HG02943 (cell line): ENCODE measurements at regions not wholly inside any gene's neighbourhood (a gene's known extent, or its start where the extent isn't known, plus 50 kb on each side); places are given as distances from the start of the nearest gene placed in this dataset.

ENCODE experiments used
- ATAC-seq: cut with Tn5 transposase; IDR thresholded peaks from one replicate; pipeline ENCODE4 v1.9.1; 2021; ENCODE audit warnings: mild to moderate bottlenecking, low read depth, moderate library complexity; ENCODE audit not compliant: unreplicated experiment

DNA sequence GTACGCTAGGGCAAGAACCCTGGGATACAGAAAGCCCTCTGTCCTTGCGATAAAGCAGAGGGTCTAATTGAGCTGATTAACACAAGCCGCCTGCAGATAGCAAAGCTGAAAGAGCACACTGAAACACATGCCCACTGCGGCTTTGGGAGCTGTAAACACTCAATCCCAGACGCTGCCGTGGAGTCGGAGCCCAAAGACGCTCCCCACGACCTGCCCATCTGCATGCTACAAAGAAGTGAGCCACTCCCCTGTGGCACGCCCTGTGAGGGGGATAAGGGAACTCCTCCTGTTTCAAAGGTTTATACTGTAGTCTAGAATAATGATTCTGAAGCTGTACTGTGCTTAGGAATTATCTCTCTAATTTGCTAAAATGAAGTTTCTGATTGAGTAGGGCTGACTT is 985.6 kb upstream of the GHITM start:
- no peak for ATAC-seq

DNA sequence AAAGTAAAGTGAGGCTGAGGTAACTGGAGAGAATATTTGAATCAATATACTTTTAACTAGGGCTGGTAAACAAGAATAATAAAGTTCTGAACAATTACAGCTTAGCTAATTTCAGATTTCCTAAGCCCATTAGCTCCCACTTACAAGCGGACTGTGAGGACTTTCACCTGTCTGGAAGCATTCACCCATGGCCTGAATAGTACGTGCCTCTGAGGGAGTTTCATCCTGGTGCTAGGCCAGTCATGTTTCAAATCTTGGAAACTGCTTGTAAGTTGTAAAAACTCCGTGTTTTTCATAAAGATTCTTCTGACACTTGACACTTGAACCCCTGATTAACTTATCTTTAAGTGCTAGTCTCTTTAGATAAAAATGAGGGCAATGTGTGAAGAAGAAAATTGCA is 975.2 kb upstream of the GHITM start:
- ATAC-seq, result no peak

DNA sequence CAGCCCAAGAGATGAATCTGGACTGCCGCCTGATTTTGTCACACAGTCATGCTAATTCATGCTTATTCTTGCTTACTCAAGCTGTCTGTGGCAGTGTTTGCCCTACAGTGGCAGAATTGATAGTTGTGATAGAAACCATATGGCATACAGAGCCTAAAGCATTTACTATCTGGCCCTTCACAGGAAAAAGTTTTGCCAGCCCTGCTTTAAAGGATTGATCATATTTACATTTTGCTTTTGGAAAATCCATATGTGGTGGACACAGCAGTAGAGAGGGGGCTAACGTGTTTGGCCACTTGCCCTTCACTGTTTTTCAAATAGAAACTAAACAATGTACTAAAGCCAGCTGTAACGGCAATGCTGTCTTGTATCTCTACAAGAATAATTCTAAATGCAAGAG is 974.0 kb upstream of the GHITM start:
- ATAC-seq, result no peak

DNA sequence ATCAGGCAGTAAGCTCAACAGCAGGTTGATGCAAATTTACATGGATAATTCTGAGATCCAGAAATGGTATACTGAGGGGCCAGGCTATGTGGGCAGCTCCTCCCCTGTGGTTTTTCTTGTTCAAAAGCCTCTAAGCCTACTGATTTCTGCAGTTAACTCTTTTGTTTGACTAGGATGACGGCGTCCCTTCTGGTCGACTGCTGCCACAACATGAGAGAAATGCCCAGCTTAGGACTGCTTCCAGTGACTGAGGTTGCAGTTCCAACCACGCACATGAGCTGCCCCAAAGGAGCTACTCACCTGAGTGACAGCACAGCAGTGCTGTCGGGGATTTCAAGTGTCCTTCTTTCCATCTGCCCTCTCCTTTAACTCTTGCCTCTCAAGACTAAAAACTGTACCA is 973.0 kb upstream of the GHITM start:
- no peak for ATAC-seq

DNA sequence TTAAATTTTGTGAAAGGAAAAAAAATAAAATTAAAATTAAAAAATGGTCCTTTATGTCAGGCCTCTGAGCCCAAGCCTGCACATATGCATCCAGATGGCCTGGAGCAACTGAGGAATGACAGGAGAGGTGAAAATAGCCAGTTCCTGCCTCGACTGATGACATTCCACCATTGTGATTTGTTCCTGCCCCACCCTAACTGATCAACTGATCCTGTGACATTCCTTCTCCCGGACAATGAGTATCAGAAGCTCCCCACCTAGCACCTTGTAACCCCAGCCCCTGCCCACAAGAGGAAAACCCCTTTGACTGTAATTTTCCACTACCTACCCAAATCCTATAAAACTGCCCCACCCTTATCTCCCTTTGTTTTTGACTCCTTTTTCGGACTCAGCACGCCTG is 972.2 kb upstream of the GHITM start:
- no peak for ATAC-seq

DNA sequence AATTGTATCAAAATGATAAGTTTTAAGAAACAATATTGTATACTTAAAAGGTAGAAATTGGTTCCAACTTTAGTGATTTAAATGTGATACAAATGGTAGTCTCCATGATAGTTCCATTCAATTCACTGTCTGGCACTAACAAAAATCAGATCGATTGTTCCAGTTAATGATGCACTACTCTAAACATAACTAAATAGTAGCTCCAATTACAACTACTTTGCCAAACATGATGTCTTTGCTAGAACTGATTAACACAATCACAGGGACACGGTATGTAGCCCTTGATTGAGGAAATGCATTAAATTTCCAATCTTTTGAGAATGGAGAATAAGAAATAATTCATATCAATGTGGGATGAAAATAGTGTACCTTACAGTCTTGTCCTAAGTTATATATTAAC is 962.4 kb upstream of the GHITM start:
- no peak for ATAC-seq

DNA sequence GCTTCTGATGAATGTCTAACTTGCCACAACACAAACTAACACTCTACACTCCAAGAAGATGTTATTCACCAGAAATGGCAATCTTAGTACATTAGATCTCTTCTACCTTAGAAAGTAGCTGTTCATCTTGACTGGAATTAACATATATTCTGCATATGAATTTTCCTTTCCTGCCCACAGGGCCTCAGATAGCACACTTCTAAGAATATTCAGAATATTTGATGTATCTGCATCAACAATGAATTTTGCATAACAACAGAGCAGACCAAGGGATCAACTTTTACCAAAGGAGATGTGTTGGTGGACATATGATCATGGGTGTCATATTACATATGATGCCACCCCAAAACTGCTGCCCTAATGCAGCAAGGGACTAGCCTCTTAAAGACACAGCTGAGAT is 960.8 kb upstream of the GHITM start:
- no peak for ATAC-seq

DNA sequence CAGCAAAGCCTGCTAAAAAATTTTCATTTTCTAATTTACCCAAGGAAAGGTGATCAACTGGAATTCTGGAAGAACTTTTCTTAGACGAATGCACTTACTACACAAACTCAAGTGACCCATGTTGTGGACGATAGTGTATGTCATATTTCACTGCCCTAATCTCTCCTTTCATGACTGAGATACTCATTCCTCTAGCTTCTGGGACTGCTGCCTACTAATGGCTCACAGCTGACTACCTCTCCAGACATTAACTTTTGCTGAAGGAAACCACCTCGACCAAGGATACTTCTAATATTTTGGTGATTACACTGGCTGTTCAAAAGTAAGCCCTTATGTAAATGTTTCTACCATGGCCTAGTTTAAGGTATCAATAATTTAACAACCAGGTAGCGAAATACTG is 959.9 kb upstream of the GHITM start:
- ATAC-seq, result no peak

DNA sequence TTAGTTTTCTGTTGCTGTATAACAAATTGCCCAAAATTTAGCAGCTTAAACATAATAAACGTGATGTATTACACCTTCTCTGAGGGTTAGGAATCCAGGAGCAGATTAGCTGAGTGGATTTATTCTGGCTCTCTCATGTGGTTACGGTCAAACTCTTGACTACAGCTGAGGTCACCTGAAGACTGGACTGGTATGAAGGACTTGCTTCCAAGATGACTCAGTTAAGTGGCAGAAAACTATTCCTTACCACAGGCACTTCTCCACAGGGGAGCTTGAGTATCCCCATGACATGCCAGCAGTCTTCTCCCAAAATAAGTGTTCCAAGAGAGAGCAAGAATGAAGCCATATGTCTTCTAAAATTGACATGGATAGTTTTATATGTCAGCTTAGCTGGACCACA is 957.2 kb upstream of the GHITM start:
- ATAC-seq, result no peak

DNA sequence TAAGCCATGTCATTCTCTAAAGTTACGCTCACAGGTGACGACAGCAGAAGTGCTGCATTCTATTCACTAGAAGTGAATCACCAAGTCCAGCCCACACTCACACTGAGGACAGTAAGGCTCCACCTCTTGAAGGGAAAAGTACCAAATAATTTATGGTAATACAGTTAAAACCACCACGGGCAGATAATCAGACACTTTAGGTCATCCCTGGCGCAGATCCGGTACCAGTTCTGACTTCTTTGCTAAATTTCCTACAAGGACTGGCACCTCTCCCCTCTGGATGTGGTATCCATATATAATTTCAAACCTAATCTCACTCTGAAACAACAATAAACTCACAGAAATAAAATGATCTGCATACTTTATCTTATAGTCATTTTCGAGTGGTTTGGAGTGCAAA is 954.7 kb upstream of the GHITM start:
- ATAC-seq, result no peak

DNA sequence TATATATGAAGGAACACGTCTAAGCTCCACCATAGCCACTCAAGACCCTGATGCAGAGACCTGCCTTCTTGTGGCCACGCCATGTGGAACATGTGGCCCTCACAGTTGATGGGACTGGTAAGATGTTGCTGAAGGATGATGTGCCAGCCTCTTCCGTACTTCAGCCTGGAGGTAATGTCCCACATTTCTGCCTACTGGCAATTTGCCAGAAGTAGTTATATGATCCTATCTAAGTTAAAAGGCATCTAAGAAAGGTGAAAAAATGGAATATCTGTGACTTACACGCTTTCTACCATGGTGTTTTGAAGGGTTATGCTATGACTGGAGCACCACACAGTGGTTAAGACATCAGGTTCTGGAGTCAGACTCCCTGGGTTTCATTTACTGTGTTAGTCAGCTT is 948.7 kb upstream of the GHITM start:
- ATAC-seq, result no peak

DNA sequence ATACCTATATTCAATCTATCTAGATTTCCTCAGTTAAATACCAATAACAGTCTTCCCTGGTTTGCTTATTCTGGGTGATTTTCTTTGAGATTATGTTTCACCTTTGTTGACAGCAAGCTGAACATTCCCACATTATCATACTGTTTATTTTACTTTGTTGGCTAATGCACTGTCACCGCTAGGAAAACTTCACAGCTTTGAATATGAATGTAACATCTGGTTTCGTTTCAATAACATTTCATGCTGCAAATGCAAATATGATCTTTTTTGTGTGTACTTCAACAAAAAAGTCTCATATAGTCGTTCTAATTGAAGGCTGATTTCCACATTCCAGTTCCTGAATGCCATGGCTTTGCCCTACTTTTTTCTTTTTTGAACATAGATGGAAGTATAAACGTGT is 946.3 kb upstream of the GHITM start:
- no peak for ATAC-seq

DNA sequence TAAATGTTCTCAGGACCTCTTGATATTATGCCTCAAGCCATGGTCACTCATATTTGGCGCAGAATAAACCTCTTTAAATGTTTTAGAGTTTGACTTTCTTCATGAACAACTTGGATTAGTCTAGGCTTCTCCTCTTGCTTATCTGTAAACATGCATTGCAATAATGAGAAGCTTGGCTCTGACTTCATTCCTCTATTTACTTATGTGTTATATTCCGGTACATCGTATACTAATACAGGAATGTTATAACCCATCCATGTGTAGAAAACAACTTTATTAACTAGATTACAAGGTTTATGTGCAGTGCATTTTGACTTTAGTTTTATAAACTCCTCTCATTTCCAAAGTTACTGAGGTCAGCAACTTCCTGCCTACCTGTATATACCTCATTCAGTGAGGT is 944.3 kb upstream of the GHITM start:
- no peak for ATAC-seq

DNA sequence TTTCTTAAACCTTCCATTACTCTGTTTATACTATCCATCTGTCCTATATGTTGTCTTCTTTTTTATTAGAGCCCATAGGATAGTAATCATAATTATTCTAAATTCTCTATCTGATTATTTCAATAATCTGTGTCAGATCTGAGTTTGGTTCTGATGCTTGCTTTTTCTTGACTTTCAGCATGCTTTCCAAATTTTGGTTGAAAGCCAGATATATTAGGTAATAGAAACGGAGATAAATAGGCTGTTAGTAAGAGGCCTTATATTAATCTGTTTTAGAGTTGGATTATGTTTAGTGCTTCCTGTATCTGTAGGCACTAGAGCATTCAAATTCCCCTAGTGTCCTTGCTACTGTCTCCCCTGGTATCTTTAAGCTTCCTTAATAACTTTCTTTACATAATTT is 939.9 kb upstream of the GHITM start:
- ATAC-seq, result no peak

DNA sequence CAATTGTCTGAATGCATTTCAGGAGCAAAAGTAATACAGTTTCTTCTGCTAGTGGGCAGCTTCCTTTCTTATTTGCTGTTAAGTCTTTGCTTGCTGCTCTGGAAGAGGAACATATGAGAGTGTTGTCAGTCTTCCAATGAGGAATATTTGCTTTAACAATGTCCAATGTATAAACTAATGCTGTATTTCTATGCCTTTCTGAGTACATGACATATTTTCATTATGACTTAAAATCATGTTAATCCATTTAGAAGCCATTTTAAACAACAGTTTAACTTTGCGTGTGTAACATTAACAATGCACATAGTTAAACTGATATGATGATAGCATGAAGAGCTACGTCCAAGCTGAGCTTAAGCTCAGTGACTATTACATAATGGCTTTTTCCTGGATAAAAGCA is 933.4 kb upstream of the GHITM start:
- no peak for ATAC-seq

DNA sequence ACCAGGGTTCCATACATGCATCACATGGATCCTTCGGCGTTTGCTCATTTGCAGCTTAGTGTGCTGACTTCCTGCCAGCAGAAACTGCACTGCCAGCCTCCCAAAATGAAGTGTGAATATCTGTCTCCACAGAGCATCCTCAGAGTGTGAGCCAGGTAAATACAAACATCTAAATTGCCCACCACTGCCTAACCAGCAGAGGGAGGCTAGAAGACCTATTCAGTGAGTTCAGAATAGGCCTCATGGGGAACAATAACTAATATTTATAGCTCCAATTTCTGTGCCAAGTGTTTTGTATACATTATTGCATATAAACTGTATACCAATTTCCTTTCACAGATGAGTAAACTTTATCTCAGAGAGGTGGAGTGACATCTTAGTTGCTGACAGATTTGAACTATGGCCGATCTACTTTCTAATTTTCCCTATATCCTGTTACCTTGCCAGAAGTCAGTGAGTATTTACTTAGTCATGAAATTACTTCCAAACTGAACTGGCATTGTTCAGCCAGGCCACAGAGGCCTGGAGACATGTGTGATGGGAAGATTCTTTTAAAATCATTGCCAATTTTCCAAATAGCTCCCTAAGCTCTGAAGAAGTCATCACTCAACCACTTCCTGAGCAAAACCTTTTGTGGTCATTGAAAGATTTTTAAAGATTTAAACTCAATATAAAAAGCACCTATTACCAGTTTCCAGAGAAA is 926.5 kb upstream of the GHITM start:
- no peak for ATAC-seq

DNA sequence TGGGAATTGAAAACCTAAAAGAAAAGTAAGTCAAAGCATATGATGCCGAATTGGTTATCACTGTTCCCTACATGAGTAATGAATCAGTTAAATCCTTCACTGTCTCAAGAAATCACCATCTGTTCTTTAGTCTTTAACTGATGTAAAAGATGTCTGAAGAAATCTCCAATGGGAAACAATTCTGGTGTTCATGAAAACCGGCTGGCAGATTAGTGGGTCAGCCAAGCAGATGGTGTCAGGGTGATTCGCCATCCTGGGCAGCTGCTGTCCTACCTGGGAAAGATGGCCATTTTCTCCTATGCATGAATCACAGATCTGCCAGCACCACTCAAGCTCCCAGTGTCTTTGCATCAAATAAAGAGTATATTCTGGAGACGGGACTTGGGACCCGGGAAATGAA is 925.2 kb upstream of the GHITM start:
- no peak for ATAC-seq

DNA sequence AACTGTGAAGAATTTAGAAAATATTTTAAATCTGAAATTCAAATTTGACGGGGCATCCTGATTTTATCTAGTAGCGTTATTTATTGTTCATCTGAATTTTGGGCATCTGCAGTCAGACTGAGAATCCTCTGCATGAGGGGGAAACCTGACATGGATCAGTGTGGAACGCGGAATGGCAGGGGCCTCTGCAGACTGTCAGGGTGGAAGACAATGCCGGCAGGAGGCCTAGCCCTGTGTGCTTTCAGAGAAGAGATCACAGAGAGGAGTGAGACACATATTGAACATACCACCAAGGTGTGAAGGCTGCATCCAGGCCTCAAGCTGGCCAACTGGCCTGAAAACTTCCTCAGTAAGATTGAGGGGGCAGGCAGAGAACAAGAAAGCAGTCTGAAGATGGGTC is 921.1 kb upstream of the GHITM start:
- no peak for ATAC-seq

DNA sequence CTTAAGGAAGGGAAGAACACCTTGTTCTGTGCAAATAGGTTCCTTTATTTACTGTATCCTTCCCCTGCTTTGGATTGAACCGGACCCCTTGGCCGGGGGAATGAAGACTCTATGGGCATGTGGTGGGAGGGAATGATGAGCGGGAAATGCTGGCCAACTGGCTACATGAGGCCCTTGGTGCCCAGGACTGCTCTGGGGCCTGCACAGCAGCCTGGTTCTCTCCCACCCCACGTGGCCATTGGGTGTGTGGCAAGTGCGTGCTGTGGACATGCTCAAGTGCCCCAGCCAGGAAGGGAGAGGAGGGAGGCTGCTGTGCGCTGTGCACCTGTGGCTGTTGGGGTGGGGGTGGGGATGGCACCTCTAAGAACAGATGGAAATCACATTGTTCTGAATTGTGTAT is 917.0 kb upstream of the GHITM start:
- no peak for ATAC-seq

DNA sequence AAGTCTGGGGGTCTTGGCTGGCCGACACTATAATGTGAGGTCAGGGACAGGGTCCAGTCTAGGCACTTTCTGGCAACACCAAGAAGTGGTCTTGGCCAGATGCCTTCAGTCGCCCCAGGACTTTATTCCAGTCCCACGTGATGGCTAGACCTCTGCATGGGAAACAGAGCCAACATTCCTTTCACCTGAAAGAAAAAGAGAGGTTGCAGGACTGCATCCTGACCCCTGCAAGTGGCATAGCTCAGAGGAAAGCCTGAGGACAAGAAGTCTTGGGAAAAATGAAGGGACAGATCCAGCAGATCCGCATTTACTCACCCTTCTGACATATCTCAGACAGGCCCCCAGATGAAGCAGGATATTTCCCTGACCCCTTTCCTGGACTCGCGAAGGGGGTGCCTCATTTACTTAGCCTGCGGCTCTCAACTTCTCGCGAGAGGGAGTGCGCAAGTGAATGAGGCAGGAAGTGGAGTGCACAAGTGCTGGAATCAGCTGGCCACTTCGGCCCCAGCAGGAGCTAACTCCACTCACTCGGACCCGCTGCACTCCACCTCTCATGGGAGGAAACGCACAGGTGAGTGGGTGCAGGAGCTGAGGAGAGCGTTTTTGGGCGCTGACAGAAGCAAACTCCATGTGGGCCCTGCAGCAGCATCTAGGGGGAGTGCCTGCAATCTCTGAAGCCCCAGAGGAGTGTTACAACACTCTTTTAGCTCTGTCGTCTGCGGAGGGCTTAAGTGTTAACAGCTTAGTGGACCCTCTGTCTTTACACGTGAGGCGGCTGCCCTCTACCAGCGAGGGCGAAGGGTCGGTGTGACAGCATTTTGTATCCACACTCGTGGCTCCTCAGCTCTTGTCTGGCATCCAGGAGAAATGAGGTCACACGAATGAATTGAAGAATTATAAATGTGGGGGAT is 916.2 kb upstream of the GHITM start:
- no peak for ATAC-seq

DNA sequence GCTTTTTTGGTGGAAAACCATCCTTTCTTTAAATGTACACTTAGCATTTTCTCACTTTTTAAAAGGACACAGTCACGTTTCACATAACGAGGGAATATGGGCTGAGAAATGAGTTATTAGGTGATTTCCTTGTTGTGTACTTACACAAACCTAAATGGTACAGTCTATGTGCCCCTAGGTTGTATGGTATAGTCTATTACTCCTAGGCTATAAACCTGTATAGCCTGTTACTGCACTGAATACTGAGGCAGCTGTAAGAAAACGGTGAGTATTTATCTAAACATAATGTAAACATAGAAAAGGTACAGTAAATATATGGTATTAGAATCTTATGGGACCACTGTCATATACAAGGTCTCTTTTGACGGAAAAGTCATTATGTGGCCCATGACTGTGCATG is 913.5 kb upstream of the GHITM start:
- ATAC-seq, result no peak

DNA sequence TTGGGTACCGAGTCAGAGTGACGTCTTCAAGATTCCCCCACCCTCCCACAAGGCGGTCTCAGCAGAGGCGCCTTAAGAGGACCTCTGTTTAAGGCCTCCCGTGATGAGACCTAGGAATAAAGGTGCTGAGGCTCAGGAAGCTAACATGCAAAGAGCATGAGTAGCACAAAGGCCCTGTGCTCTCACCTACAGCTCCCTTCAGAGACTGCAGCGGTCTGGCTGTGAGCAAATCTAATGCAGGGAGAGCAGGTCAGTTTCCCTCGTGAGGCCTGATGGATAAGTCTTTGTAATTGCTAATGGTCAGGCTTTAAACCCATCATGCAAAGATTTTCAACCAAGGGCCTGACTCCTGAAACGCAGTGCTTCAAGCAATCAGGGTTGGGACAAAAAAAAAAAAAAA is 909.3 kb upstream of the GHITM start:
- ATAC-seq, result no peak
